GM12878 (cell line): ENCODE measurements at regions not wholly inside any gene's neighbourhood (a gene's known extent, or its start where the extent isn't known, plus 50 kb on each side); places are given as distances from the start of the nearest gene placed in this dataset.

Experiments used
- MTA3 ChIP-seq: IDR thresholded peaks from 2 replicates; pipeline ENCODE4 v1.6.1; 2012; ENCODE audit warnings: low read length, inconsistent platforms, borderline replicate concordance
- SUPT20H ChIP-seq: IDR thresholded peaks from 2 replicates; pipeline ENCODE4 v1.6.1; 2011; ENCODE audit warnings: low read depth, mild to moderate bottlenecking, low read length, moderate library complexity, borderline replicate concordance; ENCODE audit not compliant: control insufficient read depth
- USF2 ChIP-seq: IDR thresholded peaks from 2 replicates; pipeline ENCODE4 v1.6.1; 2011; ENCODE audit warnings: low read depth, low read length, improper control_type of control experiment, borderline replicate concordance

GRCh38 chr9:99663297-99663696 lies 158.4 kb upstream of the NR4A3 start:
- TF ChIP-seq MTA3 = no peak
- no peak for TF ChIP-seq USF2
- TF ChIP-seq SUPT20H = no peak
